ENCODE measurements at regions not wholly inside any gene's neighbourhood (a gene's known extent, or its start where the extent isn't known, plus 50 kb on each side); places are given as distances from the start of the nearest gene placed in this dataset.
"Not testable (repeated sequence)": the region's sequence is repeated elsewhere in the genome, so short reads cannot be mapped to it uniquely, and the experiment has no call there.

DNA sequence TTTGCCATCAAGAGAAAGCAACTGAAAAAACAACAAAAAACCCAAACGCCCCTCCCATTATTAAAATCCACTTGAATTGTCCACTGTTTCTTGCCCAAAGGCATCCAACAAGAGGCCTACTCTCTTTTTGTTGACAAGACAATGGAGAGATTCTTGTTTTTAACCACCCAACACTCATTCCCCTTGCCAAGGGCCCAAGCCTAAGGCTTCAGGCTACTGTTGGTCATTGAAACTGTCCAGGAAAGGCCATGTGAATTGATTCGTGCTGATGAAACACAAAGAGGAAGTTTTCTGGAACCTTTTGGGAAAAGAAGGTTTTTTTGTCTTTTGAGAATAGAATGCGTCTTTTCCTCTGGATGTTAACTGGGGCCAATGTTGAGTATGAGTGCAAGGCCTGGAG lies 157.4 kb upstream of the PFN2 start:
- DNase-seq (ENCODE audit: low spot score) = no peak

DNA sequence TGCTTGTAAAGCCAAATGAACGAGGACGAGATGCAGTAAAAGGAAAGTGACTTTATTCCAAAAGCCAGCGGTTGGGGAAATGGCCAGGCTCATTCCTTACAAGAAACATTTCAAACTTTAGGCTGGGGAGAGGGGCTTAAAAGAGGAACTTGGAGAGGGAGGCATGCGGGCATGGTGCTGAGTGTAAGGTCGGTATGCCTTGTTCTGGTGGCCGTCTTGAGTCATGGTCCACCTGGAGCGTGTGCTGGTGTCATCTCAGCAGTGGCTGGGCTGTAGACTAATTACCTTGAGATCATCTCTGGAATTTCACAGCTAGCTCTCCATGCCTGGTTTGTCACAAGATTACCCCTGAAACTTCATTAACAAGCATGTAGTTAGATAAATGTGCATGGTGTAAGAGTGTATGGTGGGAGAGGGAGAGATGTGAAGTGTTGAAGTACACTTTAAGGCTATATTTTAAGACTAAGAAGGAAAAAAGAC lies 156.4 kb upstream of the PFN2 start:
- DNase-seq (ENCODE audit: low spot score) = no peak

DNA sequence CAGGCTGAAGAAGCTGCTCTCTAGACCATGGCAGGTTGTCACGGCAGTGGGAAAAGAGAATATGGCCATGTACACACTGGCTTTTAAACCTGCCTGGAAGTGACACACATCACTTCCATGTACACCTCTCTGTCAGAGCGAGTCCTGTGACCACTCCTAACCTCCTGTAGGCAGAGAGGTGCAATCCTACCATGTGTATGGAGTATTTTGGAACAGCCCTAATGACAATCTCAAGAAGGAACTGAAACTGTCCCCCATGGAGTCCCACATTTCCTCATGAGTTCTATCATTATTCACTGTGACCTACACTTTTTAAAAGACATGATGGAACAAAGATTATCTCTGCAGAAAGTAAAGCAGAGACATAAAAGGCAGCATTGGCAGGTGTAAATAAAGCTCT lies 153.4 kb upstream of the PFN2 start:
- DNase-seq (ENCODE audit: low spot score) = no peak

DNA sequence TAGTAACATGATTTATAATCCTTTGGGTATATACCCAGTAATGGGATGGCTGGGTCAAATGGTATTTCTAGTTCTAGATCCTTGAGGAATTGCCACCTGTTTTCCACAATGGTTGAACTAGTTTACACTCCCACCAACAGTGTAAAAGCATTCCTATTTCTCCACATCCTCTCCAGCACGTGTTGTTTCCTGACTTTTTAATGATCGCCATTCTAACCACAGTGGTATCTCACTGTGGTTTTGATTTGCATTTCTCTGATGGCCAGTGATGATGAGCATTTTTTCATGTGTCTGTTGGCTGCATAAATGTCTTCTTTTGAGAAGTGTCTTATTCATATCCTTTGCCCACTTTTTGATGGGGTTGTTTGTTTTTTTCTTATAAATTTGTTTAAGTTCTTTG lies 152.6 kb upstream of the PFN2 start:
- not testable (repeated sequence) for DNase-seq (ENCODE audit: low spot score)

DNA sequence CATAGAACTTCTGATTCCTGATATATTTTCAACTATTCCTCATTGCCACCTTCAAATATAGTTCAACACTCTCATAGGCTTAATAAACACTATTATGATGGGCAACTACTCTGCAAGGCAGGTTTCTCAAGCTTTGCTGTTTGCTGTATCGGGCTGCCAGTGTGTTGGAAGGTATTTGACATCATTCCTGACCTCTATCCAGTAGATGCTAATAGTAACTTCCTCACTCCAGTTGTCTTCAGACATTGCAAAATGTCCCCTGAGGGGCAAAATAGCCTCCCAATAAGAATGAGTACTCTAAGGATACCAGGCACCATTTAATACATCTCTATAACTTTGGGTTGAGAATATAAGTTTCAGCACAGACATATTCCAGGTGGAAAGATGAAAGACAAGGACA lies 147.5 kb upstream of the PFN2 start:
- no peak for DNase-seq (ENCODE audit: low spot score)

DNA sequence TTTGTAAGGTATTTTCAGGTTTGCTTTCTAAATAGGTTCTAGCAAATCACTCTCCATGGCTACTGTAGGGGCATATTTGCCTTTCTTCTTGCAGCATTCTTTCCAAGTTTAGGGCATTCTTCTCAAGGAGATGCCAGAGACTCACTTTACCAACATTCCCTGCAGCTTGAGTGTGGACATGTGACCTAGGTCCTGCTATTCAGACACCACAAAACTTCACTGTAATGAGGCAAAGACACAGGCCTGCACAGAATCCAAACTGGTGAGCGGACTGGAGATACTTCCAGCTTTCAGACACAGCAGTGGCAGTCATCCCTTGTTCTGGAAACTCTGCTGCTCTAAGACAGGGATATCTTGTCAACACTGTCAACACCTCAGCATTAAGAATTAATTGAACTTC lies 146.4 kb upstream of the PFN2 start:
- peak; percentile 36 for DNase-seq (ENCODE audit: low spot score)

DNA sequence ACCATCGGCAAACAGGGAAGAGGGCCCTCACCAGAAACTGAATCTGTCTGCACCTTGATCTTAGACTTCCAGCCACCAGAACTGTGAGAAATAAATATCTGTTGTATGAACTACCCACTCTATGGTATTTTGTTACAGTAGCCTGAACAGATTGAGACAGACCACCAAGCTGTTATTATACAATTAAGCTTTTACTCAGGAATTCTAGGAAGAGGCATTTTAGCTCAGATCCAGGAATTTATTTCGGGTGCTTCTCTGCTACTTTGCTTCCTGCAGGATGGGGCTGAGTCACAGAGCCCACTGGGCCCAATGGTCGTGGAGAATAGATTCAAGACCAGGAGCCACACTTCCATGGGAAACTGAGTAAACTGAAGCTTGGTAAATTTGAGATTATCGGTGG lies 145.5 kb upstream of the PFN2 start:
- DNase-seq (ENCODE audit: low spot score) = no peak

DNA sequence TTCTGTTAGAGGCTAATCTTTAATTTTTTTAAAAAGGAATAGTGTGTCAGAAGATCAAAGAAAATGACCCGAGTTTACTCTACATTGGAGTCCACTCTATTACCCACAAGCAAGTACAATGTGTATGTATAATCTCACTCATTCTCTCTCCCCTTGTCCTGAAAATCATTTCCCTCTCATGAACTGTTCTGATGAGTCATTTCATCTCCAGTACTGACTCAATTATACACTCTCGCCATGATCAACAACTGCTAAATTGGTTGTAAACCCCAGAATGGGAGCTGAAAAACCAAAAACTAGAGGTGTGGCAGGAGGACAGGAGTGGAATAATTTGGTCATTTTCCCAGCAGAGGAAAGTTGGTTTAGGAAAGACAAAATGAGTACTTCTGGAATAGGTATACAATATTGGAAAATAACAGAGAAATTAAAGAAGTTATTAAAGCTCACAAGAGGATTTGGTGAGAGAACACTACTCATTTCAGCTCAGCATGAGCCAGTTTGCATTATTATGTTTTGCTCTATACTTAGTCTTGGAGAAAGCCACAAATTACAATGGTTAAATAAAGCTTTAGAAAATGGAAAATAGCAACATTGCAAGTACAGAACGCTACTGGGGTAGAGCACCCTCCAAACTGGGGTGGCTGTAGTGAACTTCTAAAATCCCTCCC lies 144.3 kb upstream of the PFN2 start:
- peak; percentile 49 for DNase-seq (ENCODE audit: low spot score)

DNA sequence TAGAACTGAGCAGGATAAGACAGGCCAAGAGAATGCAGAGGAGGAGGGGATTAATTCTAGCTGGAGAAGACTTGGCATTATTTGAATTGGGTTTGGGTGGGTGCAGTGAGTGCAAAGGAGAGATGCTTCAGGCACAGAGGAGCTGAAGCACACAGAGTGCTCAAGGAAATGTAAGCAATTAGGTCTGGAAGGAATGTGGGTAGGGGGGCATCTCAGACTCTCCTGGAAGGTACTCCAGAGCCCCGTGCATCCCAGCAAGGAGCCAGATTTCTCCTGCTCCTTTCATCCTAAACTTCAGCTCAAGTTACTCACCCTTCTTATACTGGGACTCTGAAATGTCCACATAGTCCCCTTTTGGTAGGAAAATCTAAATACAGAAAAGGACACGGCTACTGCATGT lies 143.6 kb upstream of the PFN2 start:
- DNase-seq (ENCODE audit: low spot score) = no peak

DNA sequence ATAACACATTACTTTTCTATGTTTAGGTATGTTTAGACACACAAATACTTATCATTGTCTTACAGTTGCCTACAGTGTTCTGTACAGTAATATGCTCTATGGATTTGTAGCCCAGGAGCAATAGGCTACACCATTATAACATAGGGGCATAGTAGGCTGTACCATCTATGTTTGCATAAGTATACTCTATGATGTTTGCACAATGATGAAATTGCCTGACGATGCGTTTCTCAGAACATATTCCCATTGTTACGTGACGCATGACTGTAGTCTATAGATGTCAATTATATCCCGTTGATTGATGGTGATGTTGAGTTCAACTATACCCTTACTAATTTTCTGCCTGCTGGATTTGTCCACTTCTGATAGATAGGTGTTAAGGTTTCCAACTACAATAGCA lies 139.4 kb upstream of the PFN2 start:
- no peak for DNase-seq (ENCODE audit: low spot score)

DNA sequence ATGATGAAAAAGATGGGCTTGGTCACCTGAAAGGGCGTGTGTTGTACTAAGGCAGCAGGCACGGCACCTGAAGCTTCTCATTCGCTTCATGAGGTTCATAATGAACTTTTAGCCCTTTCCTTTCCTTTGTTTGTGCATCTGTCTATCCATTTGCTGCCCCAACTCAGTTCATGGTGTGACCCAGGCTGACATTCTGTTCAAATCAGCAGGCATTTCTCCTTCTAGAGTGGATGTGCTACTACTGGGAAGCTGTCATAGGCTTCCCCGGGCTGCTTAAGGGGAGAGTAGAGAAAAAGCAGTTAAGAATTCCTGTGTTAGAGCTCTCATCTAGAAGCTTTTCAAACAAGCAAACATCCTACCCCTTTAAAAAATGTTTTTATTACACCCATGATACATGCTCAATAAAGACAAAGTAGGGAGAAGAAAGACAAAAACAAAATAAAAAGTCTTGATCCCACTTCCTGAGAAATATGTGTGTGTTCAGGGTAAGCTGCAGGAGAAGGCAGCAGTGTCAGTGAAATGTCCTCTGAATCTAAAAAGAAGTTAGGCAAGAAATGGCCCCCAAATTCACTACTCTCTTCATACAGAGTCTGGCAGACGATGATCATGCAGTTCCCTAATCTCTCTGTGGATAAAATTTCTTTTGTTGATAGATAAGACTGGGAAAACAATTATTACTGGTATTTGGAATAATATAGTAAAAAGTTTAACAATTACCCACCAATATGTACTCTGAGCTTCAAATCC lies 136.9 kb upstream of the PFN2 start:
- DNase-seq (ENCODE audit: low spot score) = no peak

DNA sequence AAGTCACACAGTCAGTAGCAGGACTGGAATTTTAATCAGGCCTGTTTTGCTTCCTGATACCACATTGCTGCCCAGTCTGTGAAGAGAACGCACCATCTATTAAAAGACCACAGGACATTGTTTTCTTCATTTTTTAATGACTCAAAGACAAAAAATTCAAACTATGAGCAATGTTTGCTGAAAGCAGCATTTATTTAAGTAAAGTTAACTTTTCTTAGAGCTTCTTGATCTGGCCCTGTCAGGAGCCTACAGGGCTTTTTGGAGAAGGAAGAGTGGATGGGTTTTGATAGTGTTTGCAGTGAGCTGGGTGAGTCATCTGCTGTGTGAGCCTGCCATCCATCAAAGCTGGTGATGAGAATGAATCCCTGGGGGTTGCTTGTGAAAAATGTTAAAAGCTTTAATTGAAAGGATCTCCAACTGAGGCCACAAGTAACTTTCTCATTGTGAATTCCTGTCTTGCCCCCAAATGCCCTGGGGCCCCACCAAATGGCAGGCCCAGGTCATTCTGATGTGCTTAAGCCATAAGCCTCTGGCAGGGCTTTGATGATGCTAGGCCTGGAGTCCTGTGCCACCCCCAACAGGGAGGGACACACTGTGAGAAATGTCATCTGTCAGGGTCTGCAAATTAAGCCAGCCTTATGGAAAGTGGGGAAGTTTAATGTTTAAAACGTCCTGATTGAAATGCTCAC lies 136.2 kb upstream of the PFN2 start:
- peak; percentile 86 for DNase-seq (ENCODE audit: low spot score)

DNA sequence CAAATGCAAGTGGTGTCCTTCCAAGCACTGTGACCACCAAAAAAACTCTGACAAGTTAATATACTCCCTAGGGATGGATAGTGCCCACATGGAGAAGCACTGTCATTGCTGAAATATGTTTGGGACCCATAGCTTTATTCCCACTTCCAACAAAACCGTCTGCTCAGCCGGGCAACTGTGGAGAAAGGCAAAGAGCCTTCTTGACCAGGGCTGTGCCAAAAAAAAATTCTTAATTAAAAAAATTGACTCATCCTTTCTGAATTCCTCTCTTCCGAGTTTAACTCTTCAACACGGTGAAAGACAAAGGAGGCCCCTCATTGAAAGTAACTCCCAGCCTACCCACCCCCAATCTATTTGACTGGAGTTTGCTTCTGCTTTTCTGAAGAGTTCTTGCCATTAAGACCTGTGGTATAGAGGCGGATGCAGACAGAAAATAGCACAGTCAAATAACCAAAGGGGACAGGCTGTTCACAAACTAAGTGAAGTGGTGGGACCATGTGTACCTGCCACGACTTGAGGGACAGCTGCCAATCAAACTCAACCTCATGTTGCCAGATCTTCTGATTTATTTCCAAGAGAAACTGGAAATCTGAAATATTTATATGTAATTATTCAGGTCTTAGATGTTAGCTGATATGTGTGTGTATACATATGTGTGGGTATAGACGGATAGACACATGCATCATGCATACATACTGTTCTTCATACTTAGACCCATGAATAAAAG lies 135.4 kb upstream of the PFN2 start:
- peak; percentile 33 for DNase-seq (ENCODE audit: low spot score)

DNA sequence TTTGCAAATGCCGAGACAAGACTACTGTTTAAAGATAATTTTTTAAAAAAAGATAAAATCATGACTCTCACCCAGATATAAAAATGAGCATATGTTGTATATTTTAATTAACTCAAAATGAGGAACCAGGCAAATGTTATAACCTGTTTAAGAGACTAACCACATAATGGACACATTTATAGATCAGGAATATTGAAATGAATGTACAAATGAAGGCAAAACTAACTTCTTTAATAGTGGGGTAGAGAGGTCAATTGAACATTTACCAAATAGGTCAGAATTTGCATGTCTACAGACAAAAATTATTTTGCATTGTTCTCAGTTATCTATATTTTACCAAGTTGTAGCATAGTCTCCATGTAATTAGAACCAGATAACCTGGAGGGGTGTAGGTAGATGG lies 134.3 kb upstream of the PFN2 start:
- DNase-seq (ENCODE audit: low spot score) = no peak

DNA sequence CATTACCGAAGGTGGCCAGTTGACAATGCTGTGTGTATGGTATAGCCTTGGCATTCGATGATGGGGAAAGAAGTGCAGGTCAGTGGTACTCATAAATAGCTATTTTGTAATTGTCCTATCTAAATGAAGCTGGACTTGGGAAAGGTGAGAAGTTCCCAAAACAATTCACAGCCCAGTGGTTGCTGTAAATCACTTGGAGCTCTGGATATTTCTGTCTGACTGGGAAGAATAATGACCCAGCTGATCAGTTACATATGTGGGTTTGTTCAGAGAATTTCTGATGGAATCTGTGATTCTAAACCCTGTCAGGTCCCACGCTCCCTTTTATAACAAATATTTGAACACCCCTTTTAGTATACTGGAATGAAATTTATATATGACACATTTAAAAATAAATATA lies 133.9 kb upstream of the PFN2 start:
- DNase-seq (ENCODE audit: low spot score) = no peak

DNA sequence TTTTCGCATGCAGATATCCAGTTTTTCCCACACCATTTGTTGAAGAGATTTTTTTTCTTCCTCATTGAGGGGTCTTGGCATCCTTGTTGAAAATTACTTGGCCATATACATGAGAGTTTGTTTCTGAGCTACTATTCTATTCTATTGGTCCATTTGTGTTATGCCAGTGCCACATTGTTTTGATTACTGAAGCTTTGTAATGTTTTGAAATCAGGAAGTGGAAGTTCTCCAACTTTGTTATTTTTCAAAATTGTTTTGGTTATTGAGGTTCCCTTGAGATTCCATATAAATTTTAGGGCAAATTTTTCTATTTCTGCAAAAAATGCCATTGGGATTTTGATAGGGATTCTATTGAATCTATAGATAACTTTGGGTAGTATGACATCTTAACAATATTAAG lies 130.3 kb upstream of the PFN2 start:
- no peak for DNase-seq (ENCODE audit: low spot score)

DNA sequence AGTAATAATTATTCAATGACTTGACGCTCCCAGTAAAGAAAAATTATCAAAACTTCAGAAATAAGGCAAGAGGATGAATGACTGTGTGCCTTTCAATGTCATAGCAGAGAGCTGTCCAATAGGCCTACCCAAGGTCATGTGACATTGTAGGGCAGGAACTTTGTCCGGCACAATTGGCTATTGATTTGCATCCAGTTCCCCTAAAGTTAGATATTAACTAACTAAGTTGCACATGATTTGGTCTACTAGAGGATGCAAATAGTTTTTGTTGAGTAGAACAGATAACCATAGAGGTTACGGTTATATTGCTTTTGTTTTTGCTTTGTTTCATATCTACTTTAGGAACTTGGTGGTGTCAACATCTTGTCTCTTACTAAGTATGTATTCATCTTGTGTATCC lies 127.9 kb upstream of the PFN2 start:
- no peak for DNase-seq (ENCODE audit: low spot score)

DNA sequence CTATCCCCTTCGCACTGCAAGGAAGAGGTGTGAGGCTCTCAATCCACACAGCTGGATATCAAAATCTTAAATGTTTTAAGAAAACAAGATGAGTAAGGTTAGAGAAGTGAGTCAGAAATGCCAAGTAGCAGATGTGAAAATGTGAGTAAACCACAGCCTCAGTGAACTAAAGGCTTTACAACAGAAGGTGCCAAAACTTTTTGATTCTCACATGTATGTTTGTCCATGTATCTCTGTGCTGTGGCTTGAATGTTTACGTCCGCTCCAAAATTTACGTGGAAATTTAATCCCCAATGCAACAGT lies 126.8 kb upstream of the PFN2 start:
- DNase-seq (ENCODE audit: low spot score) = peak; percentile 51

DNA sequence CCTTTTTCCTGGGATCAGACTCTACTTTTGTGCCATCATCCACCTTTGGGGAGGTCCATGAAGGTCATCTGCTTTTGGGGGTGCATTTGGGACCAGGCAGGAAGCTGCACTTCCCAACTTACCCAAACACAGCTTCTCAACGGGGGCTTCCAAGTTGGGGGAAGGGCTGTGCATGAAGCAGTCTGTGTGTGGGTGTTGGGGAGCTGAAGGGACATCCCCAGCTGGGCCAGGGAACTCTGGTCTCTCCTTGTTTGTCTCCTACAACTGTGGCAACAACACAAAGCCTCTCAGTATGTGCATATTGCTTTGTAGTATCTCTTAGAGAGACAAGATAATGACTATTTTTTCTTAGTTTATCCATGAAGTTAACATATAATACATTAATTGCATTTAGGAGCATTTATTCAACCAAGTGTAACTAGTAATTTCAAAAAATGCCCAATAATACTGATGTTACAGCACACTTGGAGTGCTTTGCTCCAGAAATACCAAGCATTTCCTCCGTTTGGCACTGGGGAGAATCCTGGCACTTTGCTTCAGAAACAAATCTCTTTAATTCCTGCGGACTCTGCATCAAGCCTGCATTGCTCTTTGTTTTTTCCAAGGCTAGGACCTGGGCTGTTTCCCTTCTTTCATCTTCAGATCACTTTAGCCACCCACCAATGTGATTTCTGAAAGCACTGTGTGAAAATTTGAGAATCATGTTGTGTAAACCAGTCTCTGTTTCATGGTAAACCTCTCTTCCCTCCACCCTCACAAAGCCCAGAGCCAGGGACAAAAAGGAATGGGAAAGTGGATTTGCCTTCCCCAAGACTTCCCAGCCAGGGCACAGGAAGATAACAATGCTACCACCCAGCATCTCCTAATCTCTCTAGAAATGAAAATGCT lies 126.2 kb upstream of the PFN2 start:
- DNase-seq (ENCODE audit: low spot score) = no peak

DNA sequence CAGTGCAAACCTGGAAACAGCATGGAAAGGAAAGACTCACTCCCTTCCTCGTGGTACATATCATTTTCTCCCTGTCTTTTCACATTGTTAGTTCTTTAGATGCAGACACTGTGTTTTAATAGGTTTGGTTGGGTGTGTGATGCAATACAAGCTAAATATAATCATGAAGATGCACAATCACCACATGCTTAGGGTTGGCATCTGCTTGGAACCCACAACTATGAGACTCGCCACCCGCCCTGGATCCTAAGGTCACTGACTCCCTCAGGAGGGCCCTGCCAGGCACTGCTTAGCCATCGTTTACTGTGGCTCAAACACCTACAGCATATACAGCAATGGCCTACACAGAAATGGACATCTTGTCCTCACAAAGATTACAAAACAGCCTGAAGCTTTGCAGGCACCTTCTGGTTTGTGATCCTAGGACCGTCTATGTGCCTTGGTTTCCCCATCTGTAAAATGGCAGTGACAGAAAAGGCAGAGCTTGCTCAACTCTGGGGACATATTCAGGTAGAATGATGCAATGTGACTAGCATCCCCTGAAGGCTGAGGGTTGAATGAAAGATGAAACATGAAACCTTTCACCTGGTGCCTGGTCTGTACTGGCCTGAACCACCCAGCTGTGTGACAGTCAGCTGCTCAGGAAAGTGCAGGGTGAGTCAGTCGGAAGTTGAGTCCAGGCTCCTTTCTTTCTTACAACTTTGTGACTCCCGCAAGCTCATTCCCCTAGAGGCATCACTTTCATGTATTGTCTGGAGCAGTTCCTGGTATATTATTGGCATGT lies 123.6 kb upstream of the PFN2 start:
- DNase-seq (ENCODE audit: low spot score) = no peak

DNA sequence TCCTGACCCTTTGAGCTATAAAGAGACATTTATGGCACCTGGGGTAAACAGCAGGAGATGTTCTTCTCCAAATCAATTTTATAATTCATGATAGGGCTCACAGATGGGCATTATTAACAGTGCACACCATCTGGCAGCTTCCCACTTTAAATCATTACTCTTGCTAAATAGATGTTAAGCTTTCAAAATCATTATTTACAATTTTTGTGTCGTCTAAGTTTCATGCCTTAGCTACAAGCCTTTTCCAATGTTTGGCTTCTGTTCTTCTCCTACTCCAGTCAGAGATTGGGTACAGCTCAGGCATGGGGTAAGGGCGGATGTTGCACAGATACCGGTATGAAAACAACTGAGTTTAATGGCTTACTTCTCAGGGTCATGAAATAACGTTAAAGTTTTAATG lies 120.9 kb upstream of the PFN2 start:
- no peak for DNase-seq (ENCODE audit: low spot score)

All from AG20443 (cell line).